HG03175 (cell line): ENCODE measurements at regions not wholly inside any gene's neighbourhood (a gene's known extent, or its start where the extent isn't known, plus 50 kb on each side); places are given as distances from the start of the nearest gene placed in this dataset.

ENCODE experiments used
- ATAC-seq: cut with Tn5 transposase; IDR thresholded peaks from one replicate; pipeline ENCODE4 v1.9.1; 2021; ENCODE audit warnings: mild to moderate bottlenecking, moderate library complexity; ENCODE audit not compliant: unreplicated experiment

GRCh38 chr3:135781026-135781815 lies 184.3 kb upstream of the PPP2R3A start:
- no peak for ATAC-seq

- ATAC-seq, result peak; percentile 91
These were observed 181.0 kb upstream of the PPP2R3A start for GRCh38 chr3:135784557-135784956.

GRCh38 chr3:135788146-135788545 lies 177.4 kb upstream of the PPP2R3A start:
- ATAC-seq, result no peak

GRCh38 chr3:135788978-135789377 lies 176.6 kb upstream of the PPP2R3A start:
- ATAC-seq, result no peak

GRCh38 chr3:135792174-135792573 lies 173.4 kb upstream of the PPP2R3A start:
- ATAC-seq, result no peak

GRCh38 chr3:135792858-135793475 lies 172.6 kb upstream of the PPP2R3A start:
- no peak for ATAC-seq

GRCh38 chr3:135800071-135800549 lies 165.4 kb upstream of the PPP2R3A start:
- no peak for ATAC-seq

- ATAC-seq, result no peak
These were observed 164.5 kb upstream of the PPP2R3A start for GRCh38 chr3:135801018-135801417.

GRCh38 chr3:135802171-135802570 lies 163.4 kb upstream of the PPP2R3A start:
- ATAC-seq, result no peak

- ATAC-seq, result no peak
These were observed 162.4 kb upstream of the PPP2R3A start for GRCh38 chr3:135803028-135803692.

GRCh38 chr3:135805752-135806151 lies 159.8 kb upstream of the PPP2R3A start:
- no peak for ATAC-seq

GRCh38 chr3:135806317-135806716 lies 159.2 kb upstream of the PPP2R3A start:
- no peak for ATAC-seq

- ATAC-seq, result no peak
These were observed 157.6 kb upstream of the PPP2R3A start for GRCh38 chr3:135807879-135808278.

GRCh38 chr3:135809021-135809634 lies 156.4 kb upstream of the PPP2R3A start:
- no peak for ATAC-seq

GRCh38 chr3:135811651-135812050 lies 153.9 kb upstream of the PPP2R3A start:
- no peak for ATAC-seq

GRCh38 chr3:135812057-135812456 lies 153.5 kb upstream of the PPP2R3A start:
- no peak for ATAC-seq

GRCh38 chr3:135834465-135834864 lies 131.1 kb upstream of the PPP2R3A start:
- no peak for ATAC-seq

GRCh38 chr3:135837977-135838631 lies 127.4 kb upstream of the PPP2R3A start:
- ATAC-seq, result no peak

- no peak for ATAC-seq
These were observed 125.1 kb upstream of the PPP2R3A start for GRCh38 chr3:135840436-135840835.

GRCh38 chr3:135844386-135844785 lies 121.1 kb upstream of the PPP2R3A start:
- ATAC-seq, result no peak

- ATAC-seq, result no peak
These were observed 117.5 kb upstream of the PPP2R3A start for GRCh38 chr3:135848051-135848450.
